IMR-90 (cell line): ENCODE measurements at regions not wholly inside any gene's neighbourhood (a gene's known extent, or its start where the extent isn't known, plus 50 kb on each side); places are given as distances from the start of the nearest gene placed in this dataset.

Experiments used
- ATAC-seq: fragments of 200-7000 bp; cut with Tn5 transposase; 2 replicates; pipeline ENCODE4 v1.9.1; 2020; ENCODE audit warnings: low read depth, mild to moderate bottlenecking, moderate library complexity
- BruUV-seq: library from RNA; stranded (reverse); fragments of 400-500 nt; replicated peaks from 2 replicates; lab custom pipeline; 2021; lab: Mats Ljungman, UMichigan
- CTCF ChIA-PET: fragments of 300-600 bp; formaldehyde crosslinking; extraction: SDS; loops from one replicate; lab custom pipeline; 2021; ENCODE audit warnings: antibody characterized with exemption; lab: Yijun Ruan, JAX
- POLR2A ChIA-PET: fragments of 300-600 bp; sonication (Branson Sonifier 250); formaldehyde crosslinking; loops from one replicate; lab custom pipeline; 2022; ENCODE audit warnings: antibody characterized with exemption; ENCODE audit not compliant: unreplicated experiment; lab: Charles Lee
- DNase-seq: peaks from one replicate; pipeline ENCODE4 v3.0.0; 2013
- H2AFZ ChIP-seq: replicated peaks from 2 replicates; pipeline ENCODE3; 2013; ENCODE audit warnings: low read length, mild to moderate bottlenecking; ENCODE audit not compliant: poor library complexity
- H2AK5ac ChIP-seq: 2 replicates; pipeline ENCODE4 v1.6.1; 2013; ENCODE audit warnings: low read depth, low read length, inconsistent platforms
- H2AK9ac ChIP-seq: replicated peaks from 2 replicates; pipeline ENCODE3; 2013; ENCODE audit warnings: mild to moderate bottlenecking, low read depth, low read length, moderate library complexity; ENCODE audit not compliant: poor library complexity
- H2BK120ac ChIP-seq: 2 replicates; pipeline ENCODE4 v1.6.1; 2013; ENCODE audit warnings: low read depth, low read length, inconsistent platforms
- H2BK15ac ChIP-seq: 3 replicates; pipeline ENCODE4 v1.6.1; 2013; ENCODE audit warnings: low read depth, low read length, inconsistent platforms
- H2BK20ac ChIP-seq: 2 replicates; pipeline ENCODE4 v1.6.1; 2013; ENCODE audit warnings: low read depth, mild to moderate bottlenecking, inconsistent platforms, low read length, moderate library complexity
- H2BK5ac ChIP-seq: 2 replicates; pipeline ENCODE4 v1.6.1; 2013; ENCODE audit warnings: mild to moderate bottlenecking, low read depth, low read length, inconsistent platforms; ENCODE audit not compliant: poor library complexity, severe bottlenecking
- H3K14ac ChIP-seq: replicated peaks from 2 replicates; pipeline ENCODE4 v1.6.1; 2013; ENCODE audit warnings: low read depth, low read length, inconsistent platforms
- H3K18ac ChIP-seq: 2 replicates; pipeline ENCODE4 v1.6.1; 2013; ENCODE audit warnings: low read depth, low read length, control low read depth
- H3K23ac ChIP-seq: 2 replicates; pipeline ENCODE4 v1.6.1; 2013; ENCODE audit warnings: low read depth, low read length, inconsistent platforms
- H3K27ac ChIP-seq: 2 replicates; pipeline ENCODE4 v1.5.1; 2013; ENCODE audit warnings: mild to moderate bottlenecking, control low read depth, low read length; ENCODE audit not compliant: insufficient read depth
- H3K27me3 ChIP-seq: 2 replicates; pipeline ENCODE4 v1.6.1; 2013; ENCODE audit warnings: low read length; ENCODE audit not compliant: control insufficient read depth, insufficient read depth
- H3K36me3 ChIP-seq: 2 replicates; pipeline ENCODE4 v1.6.1; 2013; ENCODE audit warnings: low read length, mixed read lengths; ENCODE audit not compliant: control insufficient read depth, insufficient read depth
- H3K4ac ChIP-seq: 2 replicates; pipeline ENCODE4 v1.6.1; 2013; ENCODE audit warnings: low read depth, low read length, inconsistent platforms
- H3K4me1 ChIP-seq: 2 replicates; pipeline ENCODE4 v1.6.1; 2013; ENCODE audit warnings: low read length, mixed read lengths; ENCODE audit not compliant: control insufficient read depth, insufficient read depth
- H3K4me2 ChIP-seq: 2 replicates; pipeline ENCODE4 v1.6.1; 2013; ENCODE audit warnings: low read depth, mild to moderate bottlenecking, control low read depth, low read length, moderate library complexity
- H3K4me3 ChIP-seq: 2 replicates; pipeline ENCODE4 v1.5.1; 2013; ENCODE audit warnings: low read depth, mild to moderate bottlenecking, control low read depth, low read length, moderate library complexity; ENCODE audit not compliant: insufficient read depth
- H3K56ac ChIP-seq: 2 replicates; pipeline ENCODE4 v1.6.1; 2013; ENCODE audit warnings: low read length, inconsistent platforms; ENCODE audit not compliant: insufficient read depth; ENCODE audit errors: extremely low read depth
- H3K79me1 ChIP-seq, 2 experiments: 2 replicates each; pipeline ENCODE4 v1.6.1; 2013; ENCODE audit warnings: low read length in 2 of 2, inconsistent platforms in 1 of 2, low read depth in 1 of 2
- H3K9ac ChIP-seq: 2 replicates; pipeline ENCODE4 v1.6.1; 2013; ENCODE audit warnings: low read depth, low read length, control low read depth
- H3K9me1 ChIP-seq: 2 replicates; pipeline ENCODE4 v1.6.1; 2013; ENCODE audit warnings: low read length, inconsistent platforms; ENCODE audit not compliant: insufficient read depth
- H3K9me3 ChIP-seq: 2 replicates; pipeline ENCODE4 v1.6.1; 2013; ENCODE audit warnings: low read length; ENCODE audit not compliant: control insufficient read depth, insufficient read depth
- H4K20me1 ChIP-seq: 2 replicates; pipeline ENCODE4 v1.6.1; 2013; ENCODE audit warnings: low read length, inconsistent platforms; ENCODE audit not compliant: insufficient read depth
- H4K5ac ChIP-seq: 2 replicates; pipeline ENCODE4 v1.6.1; 2013; ENCODE audit warnings: mild to moderate bottlenecking, low read depth, low read length, control low read depth
- H4K8ac ChIP-seq, 2 experiments: 2 replicates each; pipeline ENCODE4 v1.6.1; 2013; ENCODE audit warnings: low read depth in 2 of 2, low read length in 2 of 2, control low read depth in 1 of 2, inconsistent platforms in 1 of 2
- H4K91ac ChIP-seq: 2 replicates; pipeline ENCODE4 v1.6.1; 2013; ENCODE audit warnings: low read depth, low read length, inconsistent platforms; ENCODE audit not compliant: insufficient read depth
- CHD1 ChIP-seq: IDR thresholded peaks from 2 replicates; pipeline ENCODE4 v1.6.1; 2012; ENCODE audit warnings: low read depth, low read length, improper control_type of control experiment
- MAFK ChIP-seq: IDR thresholded peaks from 2 replicates; pipeline ENCODE4 v1.6.1; 2012; ENCODE audit warnings: low read depth, low read length, improper control_type of control experiment
- WGBS, 2 experiments: methylation state at CpG; one replicate each; pipeline versions ENCODE4 v1.1.5 to v1.1.7; 2013; ENCODE audit warnings: missing lambda C conversion rate in 2 of 2; ENCODE audit not compliant: insufficient read length in 1 of 2; ENCODE audit errors: extremely low coverage in 2 of 2; 5-methylcytosine and 5-hydroxymethylcytosine counted together
- dilution Hi-C: fragments of 300-500 bp; cut with HindIII; formaldehyde crosslinking; loops from one replicate; pipeline ENCODE4 v1.14.3; 2018; ENCODE audit warnings: low sequenced_read_pairs; ENCODE audit not compliant: unreplicated experiment
- in situ Hi-C: fragments of 300-500 bp; cut with MboI; formaldehyde crosslinking; loops from 3 replicates; pipeline ENCODE4 v1.14.3; 2019; ENCODE audit warnings: low sequenced_read_pairs, inconsistent platforms, mixed read lengths
- intact Hi-C: fragments of 100-400 bp; cut with micrococcal nuclease; formaldehyde crosslinking; loops from 2 replicates; pipeline ENCODE4 v1.10.0; 2022
- TF ChIP-seq, protein P1 (sequence below): fragments of 150-350 bp; IDR thresholded peaks from 2 replicates; pipeline ENCODE4 v1.6.1; 2016; ENCODE audit warnings: low read depth, mild to moderate bottlenecking, low read length, moderate library complexity, borderline replicate concordance

DNA sequence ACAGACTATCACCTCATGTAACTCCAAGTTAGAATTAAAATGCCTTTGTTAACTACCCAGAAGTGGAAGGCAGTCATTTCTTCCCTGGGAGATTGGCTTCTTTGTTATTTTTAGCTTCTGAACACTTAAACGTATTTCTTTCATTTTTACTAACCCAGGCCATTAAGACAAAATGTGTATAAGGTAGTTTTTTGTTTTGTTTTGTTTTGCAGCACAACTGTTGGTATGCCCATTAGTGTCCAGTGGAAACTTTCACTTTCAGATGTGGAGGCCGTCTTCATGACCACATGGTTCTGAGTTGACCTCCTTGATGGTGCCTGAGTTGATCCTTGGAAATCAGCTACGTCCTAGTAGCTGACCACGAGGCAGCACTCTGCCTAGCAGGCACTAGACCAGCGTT is 264.6 kb upstream of the ZNF608 start:
- no peak for ATAC-seq
- Histone ChIP-seq H4K91ac (no peak overlapping the region), H4K8ac (no peak overlapping the region), H3K4me2 (no peak overlapping the region), H2AK9ac (no peak overlapping the region), H3K14ac (no peak overlapping the region), H4K20me1 (no peaks in the 10 kb centered on the region), H3K9ac (no peak overlapping the region), H3K9me1 (no peaks in the 10 kb centered on the region), H3K27ac (no peak overlapping the region), H4K5ac (no peak overlapping the region), H3K23ac (no peak overlapping the region), H2BK120ac (no peak overlapping the region), H3K4ac (no peak overlapping the region), H2AFZ (peak overlapping the region; percentile 47), H3K4me1 (no peaks in the 10 kb centered on the region), H3K4me3 (no peak overlapping the region), H3K9me3 (no peaks in the 10 kb centered on the region), H3K18ac (no peak overlapping the region), H3K56ac (no peak overlapping the region), H3K27me3 (no peaks in the 10 kb centered on the region), H2BK15ac (no peak overlapping the region), H2AK5ac (no peak overlapping the region), H3K79me1 (no peaks in the 10 kb centered on the region), H2BK20ac (no peak overlapping the region), H2BK5ac (no peak overlapping the region), H3K36me3 (no peaks in the 10 kb centered on the region)
- no peak for DNase-seq
- 94% methylated on average over 3 of the region's 5 CpGs; no CpG with 5 or more reads in 1 of the 2 experiments for WGBS, 2 experiments
- dilution Hi-C loops (no loop called here), in situ Hi-C loops (no loop called here), intact Hi-C loops (no loop called here)
- ChIA-PET CTCF (no interaction called here), POLR2A (no interaction called here)
- no TSS peak for BruUV-seq
- TF ChIP-seq, protein P1, sequence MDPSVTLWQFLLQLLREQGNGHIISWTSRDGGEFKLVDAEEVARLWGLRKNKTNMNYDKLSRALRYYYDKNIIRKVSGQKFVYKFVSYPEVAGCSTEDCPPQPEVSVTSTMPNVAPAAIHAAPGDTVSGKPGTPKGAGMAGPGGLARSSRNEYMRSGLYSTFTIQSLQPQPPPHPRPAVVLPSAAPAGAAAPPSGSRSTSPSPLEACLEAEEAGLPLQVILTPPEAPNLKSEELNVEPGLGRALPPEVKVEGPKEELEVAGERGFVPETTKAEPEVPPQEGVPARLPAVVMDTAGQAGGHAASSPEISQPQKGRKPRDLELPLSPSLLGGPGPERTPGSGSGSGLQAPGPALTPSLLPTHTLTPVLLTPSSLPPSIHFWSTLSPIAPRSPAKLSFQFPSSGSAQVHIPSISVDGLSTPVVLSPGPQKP: no peak
- TF ChIP-seq CHD1: no peak
- no peak for TF ChIP-seq MAFK
